SU-DHL-6 (cell line): ENCODE measurements at regions not wholly inside any gene's neighbourhood (a gene's known extent, or its start where the extent isn't known, plus 50 kb on each side); places are given as distances from the start of the nearest gene placed in this dataset.

Source experiments
- H2AFZ ChIP-seq: fragments of 200-600 bp; sonication (generic); 2 replicates; pipeline ENCODE4 v1.6.1; 2014; ENCODE audit warnings: low read depth, mild to moderate bottlenecking, moderate library complexity, mixed read lengths, antibody characterized with exemption, low read length; ENCODE audit not compliant: severe bottlenecking
- H3F3A ChIP-seq: fragments of 200-600 bp; shearing (Covaris generic); 2 replicates; pipeline ENCODE4 v1.6.0; 2016; ENCODE audit warnings: antibody characterized with exemption, mild to moderate bottlenecking; ENCODE audit not compliant: insufficient read depth
- H3K27ac ChIP-seq: fragments of 200-600 bp; sonication (generic); 2 replicates; pipeline ENCODE4 v1.5.1; 2016; ENCODE audit warnings: low read depth, mild to moderate bottlenecking, low read length, moderate library complexity, mixed read lengths
- H3K27me3 ChIP-seq: fragments of 200-600 bp; sonication (generic), shearing (Covaris generic); 2 replicates; pipeline ENCODE4 v1.6.0; 2014; ENCODE audit warnings: mild to moderate bottlenecking, low read length
- H3K36me3 ChIP-seq: fragments of 200-600 bp; sonication (generic); 2 replicates; pipeline ENCODE4 v1.6.1; 2014; ENCODE audit warnings: mild to moderate bottlenecking, low read length, mixed read lengths
- H3K4me2 ChIP-seq: fragments of 300-600, 200-600 bp; shearing (Covaris generic), sonication (generic); 2 replicates; pipeline ENCODE4 v1.6.0; 2014; ENCODE audit warnings: low read length, low read depth, mild to moderate bottlenecking; ENCODE audit not compliant: poor library complexity, severe bottlenecking
- H3K4me3 ChIP-seq: fragments of 200-600 bp; sonication (generic); 2 replicates; pipeline ENCODE4 v1.5.1; 2014; ENCODE audit warnings: antibody characterized with exemption, low read length, mild to moderate bottlenecking, mixed read lengths; ENCODE audit not compliant: insufficient read depth, poor library complexity, severe bottlenecking
- H3K79me2 ChIP-seq: fragments of 200-600 bp; sonication (generic); 2 replicates; pipeline ENCODE4 v1.6.1; 2014; ENCODE audit warnings: mild to moderate bottlenecking, low read length, moderate library complexity; ENCODE audit not compliant: insufficient read depth
- H3K9ac ChIP-seq: fragments of 200-600 bp; sonication (generic); 2 replicates; pipeline ENCODE4 v1.7.0; 2014; ENCODE audit warnings: mild to moderate bottlenecking, low read length
- H3K9me2 ChIP-seq: fragments of 200-600 bp; sonication (generic); replicated peaks from 2 replicates; pipeline ENCODE4 v1.6.1; 2014; ENCODE audit warnings: low read length; ENCODE audit not compliant: insufficient read depth
- H3K9me3 ChIP-seq: fragments of 200-600 bp; sonication (generic); 2 replicates; pipeline ENCODE4 v1.6.1; 2014; ENCODE audit warnings: low read length, mixed read lengths; ENCODE audit not compliant: insufficient read depth
- H4K20me1 ChIP-seq: fragments of 200-600 bp; sonication (generic); 2 replicates; pipeline ENCODE4 v1.6.1; 2014; ENCODE audit warnings: low read depth, mild to moderate bottlenecking, antibody characterized with exemption, low read length, moderate library complexity, mixed read lengths
- EZH2phosphoT487 ChIP-seq: fragments of 200-600 bp; sonication (generic), shearing (Covaris generic); conservative IDR thresholded peaks from 2 replicates; pipeline ENCODE4 v1.6.1; 2018; ENCODE audit warnings: mild to moderate bottlenecking, antibody characterized with exemption, low read length, moderate library complexity, mixed read lengths
- TF ChIP-seq, protein P1 (sequence below): fragments of 200-600 bp; sonication (generic); IDR thresholded peaks from one replicate; pipeline ENCODE4 v1.5.1; 2017; ENCODE audit warnings: antibody characterized with exemption, mild to moderate bottlenecking, low read length, moderate library complexity; ENCODE audit not compliant: insufficient read depth, poor library complexity, severe bottlenecking

GRCh38 chr11:95517453-95517852 lies 272.1 kb downstream of the FAM76B start:
- no peak overlapping the region for H3K27ac ChIP-seq
- H3K4me2 ChIP-seq, result no peak overlapping the region

DNA sequence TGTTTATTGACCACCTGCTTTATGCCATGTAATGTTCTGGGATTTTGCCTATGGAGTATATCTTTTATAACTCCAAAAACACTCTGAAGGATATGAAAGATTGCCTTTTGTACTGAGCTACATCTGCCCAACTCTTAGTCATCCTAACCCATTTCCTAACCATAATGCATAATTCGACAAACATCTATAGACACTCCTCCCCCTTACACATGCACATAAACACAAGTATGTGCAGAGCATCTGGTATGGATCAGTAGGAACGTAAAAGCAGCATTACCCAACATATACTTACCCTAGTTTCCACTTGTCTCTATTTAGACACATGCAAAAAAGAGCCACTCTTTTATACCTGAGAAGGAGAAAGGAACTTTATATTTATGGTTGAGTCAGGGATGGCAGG lies 272.8 kb downstream of the FAM76B start:
- Histone ChIP-seq H3K9me2 (no peaks in the 10 kb centered on the region), H3K9ac (no peak overlapping the region), H3K27ac (no peak overlapping the region), H4K20me1 (no peaks in the 10 kb centered on the region), H3K36me3 (no peaks in the 10 kb centered on the region), H3K4me3 (no peak overlapping the region), H3K79me2 (no peaks in the 10 kb centered on the region), H2AFZ (no peak overlapping the region), H3K9me3 (no peaks in the 10 kb centered on the region), H3K4me2 (no peak overlapping the region), H3K27me3 (no peaks in the 10 kb centered on the region), H3F3A (no peaks in the 10 kb centered on the region)
- no peak for TF ChIP-seq EZH2phosphoT487
- TF ChIP-seq, protein P1, sequence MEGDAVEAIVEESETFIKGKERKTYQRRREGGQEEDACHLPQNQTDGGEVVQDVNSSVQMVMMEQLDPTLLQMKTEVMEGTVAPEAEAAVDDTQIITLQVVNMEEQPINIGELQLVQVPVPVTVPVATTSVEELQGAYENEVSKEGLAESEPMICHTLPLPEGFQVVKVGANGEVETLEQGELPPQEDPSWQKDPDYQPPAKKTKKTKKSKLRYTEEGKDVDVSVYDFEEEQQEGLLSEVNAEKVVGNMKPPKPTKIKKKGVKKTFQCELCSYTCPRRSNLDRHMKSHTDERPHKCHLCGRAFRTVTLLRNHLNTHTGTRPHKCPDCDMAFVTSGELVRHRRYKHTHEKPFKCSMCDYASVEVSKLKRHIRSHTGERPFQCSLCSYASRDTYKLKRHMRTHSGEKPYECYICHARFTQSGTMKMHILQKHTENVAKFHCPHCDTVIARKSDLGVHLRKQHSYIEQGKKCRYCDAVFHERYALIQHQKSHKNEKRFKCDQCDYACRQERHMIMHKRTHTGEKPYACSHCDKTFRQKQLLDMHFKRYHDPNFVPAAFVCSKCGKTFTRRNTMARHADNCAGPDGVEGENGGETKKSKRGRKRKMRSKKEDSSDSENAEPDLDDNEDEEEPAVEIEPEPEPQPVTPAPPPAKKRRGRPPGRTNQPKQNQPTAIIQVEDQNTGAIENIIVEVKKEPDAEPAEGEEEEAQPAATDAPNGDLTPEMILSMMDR, result no peak

More at GRCh38 chr11:95517453-95517852, 272.1 kb downstream of the FAM76B start:
- Histone ChIP-seq H3K4me3 (no peak overlapping the region), H4K20me1 (no peaks in the 10 kb centered on the region), H2AFZ (no peak overlapping the region), H3K79me2 (no peaks in the 10 kb centered on the region), H3F3A (no peaks in the 10 kb centered on the region), H3K36me3 (no peaks in the 10 kb centered on the region), H3K9ac (no peak overlapping the region), H3K9me2 (no peaks in the 10 kb centered on the region), H3K9me3 (no peaks in the 10 kb centered on the region), H3K27me3 (no peaks in the 10 kb centered on the region)
- TF ChIP-seq EZH2phosphoT487, result no peak
- TF ChIP-seq, protein P1, result no peak

DNA sequence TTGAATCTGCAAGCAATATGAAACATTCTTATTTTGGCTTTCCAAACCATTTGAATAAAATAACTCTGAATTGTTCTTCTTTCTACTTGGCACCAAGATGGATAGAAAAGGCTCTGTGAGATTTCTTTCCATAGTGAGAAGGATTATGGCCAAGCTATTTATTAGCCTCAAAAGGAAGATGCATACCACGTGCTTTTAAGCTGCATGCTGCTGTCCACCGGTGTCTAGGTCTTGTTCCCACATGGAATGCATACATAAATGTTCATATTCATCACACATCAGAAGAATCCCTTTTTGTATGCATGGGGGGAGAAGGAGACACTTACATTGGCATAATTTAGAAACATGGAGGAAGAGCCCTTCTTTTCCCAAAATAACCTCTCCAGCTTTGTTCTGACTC lies 273.4 kb downstream of the FAM76B start:
- Histone ChIP-seq H2AFZ (no peak overlapping the region), H3K4me2 (no peak overlapping the region), H3F3A (no peaks in the 10 kb centered on the region), H3K9me3 (no peaks in the 10 kb centered on the region), H3K9me2 (no peaks in the 10 kb centered on the region), H3K36me3 (no peaks in the 10 kb centered on the region), H3K79me2 (no peaks in the 10 kb centered on the region), H3K27ac (no peak overlapping the region), H3K27me3 (no peaks in the 10 kb centered on the region), H3K4me3 (no peak overlapping the region), H4K20me1 (no peaks in the 10 kb centered on the region), H3K9ac (no peak overlapping the region)
- TF ChIP-seq EZH2phosphoT487, result no peak
- TF ChIP-seq, protein P1, result no peak
